ENCODE measurements at regions not wholly inside any gene's neighbourhood (a gene's known extent, or its start where the extent isn't known, plus 50 kb on each side); places are given as distances from the start of the nearest gene placed in this dataset.

GRCh38 chr3:113086560-113087461, 96.0 kb downstream of the GTPBP8 start (continued):
- no peak for TF ChIP-seq RFX5 (IDR thresholded peaks at IDR 0.05; ENCODE audit: low read depth, low read length)

- H3K9me3 ChIP-seq (ENCODE audit: control insufficient read depth, insufficient read depth, low read length): no peaks in the 10 kb centered on the region
- ATAC-seq (ENCODE audit: low read depth) (no peak), DNase-seq (no peak)
- H3K23ac ChIP-seq (ENCODE audit: low read depth, low read length): no peak overlapping the region
- no peak overlapping the region for H4K8ac ChIP-seq (ENCODE audit: low read depth in 2 of 2, low read length in 2 of 2)
- H3K4me3 ChIP-seq (ENCODE audit: insufficient read depth, low read depth, low read length): no peak overlapping the region
- H4K20me1 ChIP-seq (ENCODE audit: insufficient read depth, low read length): no peaks in the 10 kb centered on the region
- no peaks in the 10 kb centered on the region for H3K79me1 ChIP-seq (ENCODE audit: low read depth in 1 of 2, low read length in 2 of 2)
- no peak overlapping the region for H2BK15ac ChIP-seq (ENCODE audit: low read depth, low read length)
- no peak overlapping the region for H2BK5ac ChIP-seq (ENCODE audit: low read depth, low read length, poor library complexity, severe bottlenecking)
- intact Hi-C loops (cut with micrococcal nuclease) (no loop called here), dilution Hi-C loops (cut with HindIII; ENCODE audit: low sequenced_read_pairs, unreplicated experiment) (no loop called here), in situ Hi-C loops (cut with MboI; ENCODE audit: low sequenced_read_pairs) (no loop called here)
- peaks cover 24% of the 10 kb centered on the region for H3K27me3 ChIP-seq (ENCODE audit: control insufficient read depth, insufficient read depth, low read length)
- H3K27ac ChIP-seq (ENCODE audit: insufficient read depth, low read length): no peak overlapping the region
- whole genome bisulfite sequencing, 2 experiments (ENCODE audit: extremely low coverage in 2 of 2, insufficient read length in 1 of 2): 94% methylated on average over 3 of the region's 8 CpGs; no CpG with 5 or more reads in 1 of the 2 experiments
- no peak overlapping the region for H3K18ac ChIP-seq (ENCODE audit: low read depth, low read length)
- H2BK20ac ChIP-seq (ENCODE audit: low read depth, low read length): no peak overlapping the region
- ChIA-PET CTCF (interaction anchor here (0.6 kb wide), 1 partner anchor 538 kb away, joined by 5 read pairs; no protein-coding TSS in a partner anchor), POLR2A (ENCODE audit: unreplicated experiment) (no interaction called here)
- H3K56ac ChIP-seq (ENCODE audit: extremely low read depth, insufficient read depth, low read length): no peak overlapping the region
- H3K14ac ChIP-seq (replicated peaks; ENCODE audit: low read depth, low read length): no peak overlapping the region
- H3K36me3 ChIP-seq (ENCODE audit: control insufficient read depth, insufficient read depth, low read length): no peaks in the 10 kb centered on the region
- no peak overlapping the region for H4K5ac ChIP-seq (ENCODE audit: low read depth, low read length)
- BruUV-seq (replicated peaks): no TSS peak
- no peak overlapping the region for H3K4ac ChIP-seq (ENCODE audit: low read depth, low read length)
- H2AFZ ChIP-seq (replicated peaks; ENCODE audit: low read length, poor library complexity): no peak overlapping the region
- H2BK120ac ChIP-seq (ENCODE audit: low read depth, low read length): no peak overlapping the region
- no peaks in the 10 kb centered on the region for H3K9me1 ChIP-seq (ENCODE audit: insufficient read depth, low read length)
- H2AK5ac ChIP-seq (ENCODE audit: low read depth, low read length): no peak overlapping the region
- no peak overlapping the region for H4K91ac ChIP-seq (ENCODE audit: insufficient read depth, low read depth, low read length)
- H3K4me1 ChIP-seq (ENCODE audit: control insufficient read depth, insufficient read depth, low read length): peaks cover 3% of the 10 kb centered on the region; the same call in 1 of the 2 replicates
- H3K4me2 ChIP-seq (ENCODE audit: low read depth, low read length): no peak overlapping the region
- H3K9ac ChIP-seq (ENCODE audit: low read depth, low read length): no peak overlapping the region
- H2AK9ac ChIP-seq (replicated peaks; ENCODE audit: low read depth, low read length, poor library complexity): no peak overlapping the region
- TF ChIP-seq, protein P1, sequence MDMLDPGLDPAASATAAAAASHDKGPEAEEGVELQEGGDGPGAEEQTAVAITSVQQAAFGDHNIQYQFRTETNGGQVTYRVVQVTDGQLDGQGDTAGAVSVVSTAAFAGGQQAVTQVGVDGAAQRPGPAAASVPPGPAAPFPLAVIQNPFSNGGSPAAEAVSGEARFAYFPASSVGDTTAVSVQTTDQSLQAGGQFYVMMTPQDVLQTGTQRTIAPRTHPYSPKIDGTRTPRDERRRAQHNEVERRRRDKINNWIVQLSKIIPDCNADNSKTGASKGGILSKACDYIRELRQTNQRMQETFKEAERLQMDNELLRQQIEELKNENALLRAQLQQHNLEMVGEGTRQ (IDR thresholded peaks at IDR 0.05; ENCODE audit: low read depth, low read length): no peak
- TF ChIP-seq ELK1 (IDR thresholded peaks at IDR 0.05; ENCODE audit: borderline replicate concordance, low read depth, low read length) (no peak), SMC3 (IDR thresholded peaks at IDR 0.05; ENCODE audit: low read depth, low read length) (no peak), FOS (IDR thresholded peaks at IDR 0.05; ENCODE audit: low read depth, low read length) (no peak), MAZ (IDR thresholded peaks at IDR 0.05; ENCODE audit: borderline replicate concordance, low read depth, low read length) (no peak), BHLHE40 (IDR thresholded peaks at IDR 0.05; ENCODE audit: low read depth, low read length) (no peak), RFX5 (IDR thresholded peaks at IDR 0.05; ENCODE audit: low read depth, low read length) (no peak), RCOR1 (IDR thresholded peaks at IDR 0.05; ENCODE audit: insufficient replicate concordance, low read length) (no peak), NFE2L2 (IDR thresholded peaks at IDR 0.05; ENCODE audit: low read depth, low read length) (no peak), RAD21 (IDR thresholded peaks at IDR 0.05; ENCODE audit: low read length) (no peak), POLR2A (IDR thresholded peaks at IDR 0.05; ENCODE audit: low read depth, low read length) (no peak), CHD1 (IDR thresholded peaks at IDR 0.05; ENCODE audit: low read depth, low read length) (no peak), CEBPB (IDR thresholded peaks at IDR 0.05; ENCODE audit: low read depth, low read length) (no peak), MAFK (IDR thresholded peaks at IDR 0.05; ENCODE audit: low read depth, low read length) (no peak)
Observed at GRCh38 chr3:113088616-113089015, 97.8 kb downstream of the GTPBP8 start.

Data from IMR-90 (cell line).